ENCODE measurements at regions not wholly inside any gene's neighbourhood (a gene's known extent, or its start where the extent isn't known, plus 50 kb on each side); places are given as distances from the start of the nearest gene placed in this dataset.
"Not testable (repeated sequence)": the region's sequence is repeated elsewhere in the genome, so short reads cannot be mapped to it uniquely, and the experiment has no call there.

DNA sequence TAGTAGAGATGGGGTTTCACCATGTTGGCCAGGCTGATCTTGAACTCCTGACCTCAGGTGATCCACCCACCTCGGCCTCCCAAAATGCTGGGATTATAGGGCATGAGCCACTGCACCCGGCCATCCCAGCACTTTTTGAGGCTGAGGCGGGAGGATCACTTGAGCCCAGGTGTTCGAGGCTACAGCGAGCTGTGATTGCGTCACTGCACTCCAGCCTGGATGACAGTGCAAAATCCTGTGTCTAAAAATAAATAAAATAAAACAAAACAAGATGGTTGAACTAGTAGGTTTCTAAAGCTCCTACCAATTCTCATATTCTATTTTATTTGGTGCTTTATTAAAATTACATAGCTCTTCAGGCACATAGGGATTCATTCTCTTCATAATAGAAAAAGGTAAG, 890.3 kb upstream of the AUTS2 start:
- Histone ChIP-seq H3K4me1 (no peaks in the 10 kb centered on the region), H3K27ac (no peak overlapping the region), H3K4me3 (no peak overlapping the region), H3K27me3 (no peaks in the 10 kb centered on the region), H3K36me3 (no peaks in the 10 kb centered on the region), H3K9me3 (peaks cover 0 to 14% (median 0%) of the 10 kb centered on the region in 4 donors)
- TF ChIP-seq POLR2A (IDR thresholded peaks at IDR 0.05) (no peak), EP300 (IDR thresholded peaks at IDR 0.05) (no peak)
- intact Hi-C loops (cut with DNase I; ENCODE audit: low total_unique reads), result no loop called here
- DNase-seq, result no peak
- 87 to 94% (median 88%) methylated on average over 6 of the region's 6 CpGs for WGBS, 5 donors

DNA sequence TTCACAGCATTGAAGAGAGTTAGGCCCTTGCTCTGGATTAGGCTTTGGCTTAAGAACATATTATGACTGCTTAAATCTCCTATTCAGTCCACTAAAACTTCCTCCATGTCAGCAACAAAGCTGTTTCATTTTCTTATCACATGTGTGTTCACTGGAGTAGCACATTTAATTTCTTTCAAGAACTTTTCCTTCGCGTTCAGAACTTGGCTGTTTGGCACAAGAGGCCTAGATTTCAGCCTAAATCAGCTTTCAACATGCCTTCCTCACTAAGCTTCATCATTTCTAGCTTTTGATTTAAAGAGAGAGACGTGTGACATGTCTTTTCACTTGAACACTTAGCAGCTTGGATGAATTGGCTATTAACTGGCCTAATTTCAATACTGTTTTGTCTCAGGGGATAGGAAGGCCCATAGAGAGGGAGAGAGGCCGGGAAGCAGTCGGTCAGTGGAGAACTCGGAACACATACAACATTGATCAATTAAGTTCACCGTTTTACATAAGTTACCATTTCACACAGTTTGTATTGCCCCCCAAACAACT, 885.2 kb upstream of the AUTS2 start:
- intact Hi-C loops (cut with DNase I; ENCODE audit: low total_unique reads), result no loop called here
- no peak overlapping the region for H3K27ac ChIP-seq
- no peak for DNase-seq
- TF ChIP-seq, protein P1, sequence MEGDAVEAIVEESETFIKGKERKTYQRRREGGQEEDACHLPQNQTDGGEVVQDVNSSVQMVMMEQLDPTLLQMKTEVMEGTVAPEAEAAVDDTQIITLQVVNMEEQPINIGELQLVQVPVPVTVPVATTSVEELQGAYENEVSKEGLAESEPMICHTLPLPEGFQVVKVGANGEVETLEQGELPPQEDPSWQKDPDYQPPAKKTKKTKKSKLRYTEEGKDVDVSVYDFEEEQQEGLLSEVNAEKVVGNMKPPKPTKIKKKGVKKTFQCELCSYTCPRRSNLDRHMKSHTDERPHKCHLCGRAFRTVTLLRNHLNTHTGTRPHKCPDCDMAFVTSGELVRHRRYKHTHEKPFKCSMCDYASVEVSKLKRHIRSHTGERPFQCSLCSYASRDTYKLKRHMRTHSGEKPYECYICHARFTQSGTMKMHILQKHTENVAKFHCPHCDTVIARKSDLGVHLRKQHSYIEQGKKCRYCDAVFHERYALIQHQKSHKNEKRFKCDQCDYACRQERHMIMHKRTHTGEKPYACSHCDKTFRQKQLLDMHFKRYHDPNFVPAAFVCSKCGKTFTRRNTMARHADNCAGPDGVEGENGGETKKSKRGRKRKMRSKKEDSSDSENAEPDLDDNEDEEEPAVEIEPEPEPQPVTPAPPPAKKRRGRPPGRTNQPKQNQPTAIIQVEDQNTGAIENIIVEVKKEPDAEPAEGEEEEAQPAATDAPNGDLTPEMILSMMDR (IDR thresholded peaks at IDR 0.05), result no peak
- TF ChIP-seq POLR2A (IDR thresholded peaks at IDR 0.05), result no peak
- no peak for TF ChIP-seq POLR2AphosphoS5 (IDR thresholded peaks at IDR 0.05)
- no peak for TF ChIP-seq EP300 (IDR thresholded peaks at IDR 0.05)
- no peak overlapping the region for H3K4me3 ChIP-seq
- no peaks in the 10 kb centered on the region for H3K4me1 ChIP-seq
- no peaks in the 10 kb centered on the region for H3K27me3 ChIP-seq
- peaks cover 0 to 14% (median 0%) of the 10 kb centered on the region in 4 donors for H3K9me3 ChIP-seq
- 79 to 87% (median 80%) methylated on average over 7 of the region's 7 CpGs for WGBS, 5 donors
- no peaks in the 10 kb centered on the region for H3K36me3 ChIP-seq

DNA sequence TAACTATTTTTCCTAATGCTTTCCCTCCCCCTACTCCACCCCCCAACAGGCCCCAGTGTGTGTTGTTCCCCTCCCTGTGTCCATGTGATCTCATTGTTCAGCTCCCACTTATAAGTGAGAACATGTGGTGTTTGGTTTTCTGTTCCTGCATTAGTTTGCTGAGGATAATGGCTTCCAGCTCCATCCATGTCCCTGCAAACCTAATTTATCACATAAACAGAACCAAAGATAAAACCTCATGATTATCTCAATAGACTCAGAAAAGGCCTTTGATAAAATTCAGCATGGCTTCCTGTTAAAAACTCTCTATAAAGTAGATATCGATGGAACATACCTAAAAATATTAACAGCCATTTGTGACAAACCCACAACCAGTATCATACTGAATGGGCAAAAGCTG, 884.1 kb upstream of the AUTS2 start:
- intact Hi-C loops (cut with DNase I; ENCODE audit: low total_unique reads); H3K36me3 ChIP-seq; DNase-seq; H3K4me3 ChIP-seq; H3K27ac ChIP-seq; H3K27me3 ChIP-seq; H3K4me1 ChIP-seq: not testable (repeated sequence)
- peaks cover 0 to 10% (median 0%) of the 10 kb centered on the region in 4 donors for H3K9me3 ChIP-seq
- WGBS, 5 donors, result 83 to 89% (median 87%) methylated on average over 1 of the region's 1 CpG

DNA sequence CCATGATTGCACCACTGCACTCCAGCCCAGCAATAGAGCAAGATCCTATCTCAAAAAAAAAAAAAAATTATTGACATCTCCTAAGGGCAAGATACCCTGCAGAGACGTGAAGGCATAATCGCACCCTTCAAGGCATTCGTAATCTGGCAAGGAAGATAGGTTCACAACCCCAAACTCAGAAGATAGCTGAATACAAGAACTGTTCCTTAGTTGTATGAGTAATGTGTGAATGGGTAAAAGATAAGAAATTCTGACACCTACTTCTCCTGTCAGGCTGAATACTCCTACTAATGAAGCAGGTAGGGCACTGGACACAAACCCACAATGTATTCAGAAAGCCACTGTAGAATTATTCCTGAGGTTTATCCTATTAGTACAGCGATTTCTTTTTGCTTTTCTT, 882.4 kb upstream of the AUTS2 start:
- H3K4me1 ChIP-seq, result no peaks in the 10 kb centered on the region
- H3K9me3 ChIP-seq, result no peaks in the 10 kb centered on the region
- intact Hi-C loops (cut with DNase I; ENCODE audit: low total_unique reads), result no loop called here
- no peak for DNase-seq
- H3K36me3 ChIP-seq, result no peaks in the 10 kb centered on the region
- no peaks in the 10 kb centered on the region for H3K27me3 ChIP-seq
- no peak overlapping the region for H3K4me3 ChIP-seq
- TF ChIP-seq POLR2AphosphoS5 (IDR thresholded peaks at IDR 0.05) (no peak), EP300 (IDR thresholded peaks at IDR 0.05) (no peak)
- TF ChIP-seq, protein P1 (IDR thresholded peaks at IDR 0.05), result no peak
- no peak overlapping the region for H3K27ac ChIP-seq
- 35 to 86% (median 60%) methylated on average over 4 of the region's 4 CpGs for WGBS, 5 donors

DNA sequence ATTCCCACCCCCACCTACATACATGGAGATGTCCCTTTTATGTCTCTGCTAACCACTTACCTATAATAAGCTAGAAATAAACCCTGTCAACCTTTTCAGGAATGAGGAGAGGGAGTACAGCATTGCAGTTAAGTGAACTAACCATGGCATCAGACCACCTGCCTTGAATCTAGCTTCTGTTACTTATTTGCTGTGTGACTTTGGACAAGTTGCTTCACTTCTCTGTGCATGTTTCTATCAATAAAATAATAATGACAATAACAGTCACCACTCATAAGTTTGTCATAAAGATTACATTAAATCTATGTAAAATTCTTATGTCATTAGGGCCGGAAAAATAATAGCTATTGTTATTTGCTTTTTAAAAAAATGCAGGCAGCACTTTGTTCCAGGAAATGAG, 881.1 kb upstream of the AUTS2 start:
- no peak for TF ChIP-seq EP300 (IDR thresholded peaks at IDR 0.05)
- no peak for TF ChIP-seq POLR2AphosphoS5 (IDR thresholded peaks at IDR 0.05)
- TF ChIP-seq POLR2A (IDR thresholded peaks at IDR 0.05), result no peak
- TF ChIP-seq, protein P1 (IDR thresholded peaks at IDR 0.05), result no peak
- intact Hi-C loops (cut with DNase I; ENCODE audit: low total_unique reads), result no loop called here
- H3K27me3 ChIP-seq, result no peaks in the 10 kb centered on the region
- DNase-seq, result no peak
- H3K27ac ChIP-seq, result no peak overlapping the region
- H3K4me1 ChIP-seq, result no peaks in the 10 kb centered on the region
- WGBS, 5 donors, result 74 to 90% (median 79%) methylated on average over 1 of the region's 1 CpG
- no peak overlapping the region for H3K4me3 ChIP-seq
- no peaks in the 10 kb centered on the region for H3K9me3 ChIP-seq
- no peaks in the 10 kb centered on the region for H3K36me3 ChIP-seq
